IMR-90 (cell line): ENCODE measurements at regions not wholly inside any gene's neighbourhood (a gene's known extent, or its start where the extent isn't known, plus 50 kb on each side); places are given as distances from the start of the nearest gene placed in this dataset.

Experiments
- ATAC-seq: fragments of 200-7000 bp; cut with Tn5 transposase; 2 replicates; pipeline ENCODE4 v1.9.1; 2020; ENCODE audit warnings: low read depth, mild to moderate bottlenecking, moderate library complexity
- BruUV-seq: library from RNA; stranded (reverse); fragments of 400-500 nt; replicated peaks from 2 replicates; lab custom pipeline; 2021; lab: Mats Ljungman, UMichigan
- CTCF ChIA-PET: fragments of 300-600 bp; formaldehyde crosslinking; extraction: SDS; loops from one replicate; lab custom pipeline; 2021; ENCODE audit warnings: antibody characterized with exemption; lab: Yijun Ruan, JAX
- POLR2A ChIA-PET: fragments of 300-600 bp; sonication (Branson Sonifier 250); formaldehyde crosslinking; loops from one replicate; lab custom pipeline; 2022; ENCODE audit warnings: antibody characterized with exemption; ENCODE audit not compliant: unreplicated experiment; lab: Charles Lee
- DNase-seq: peaks from one replicate; pipeline ENCODE4 v3.0.0; 2013
- H2AFZ ChIP-seq: replicated peaks from 2 replicates; pipeline ENCODE3; 2013; ENCODE audit warnings: low read length, mild to moderate bottlenecking; ENCODE audit not compliant: poor library complexity
- H2AK5ac ChIP-seq: 2 replicates; pipeline ENCODE4 v1.6.1; 2013; ENCODE audit warnings: low read depth, low read length, inconsistent platforms
- H2AK9ac ChIP-seq: replicated peaks from 2 replicates; pipeline ENCODE3; 2013; ENCODE audit warnings: mild to moderate bottlenecking, low read depth, low read length, moderate library complexity; ENCODE audit not compliant: poor library complexity
- H2BK120ac ChIP-seq: 2 replicates; pipeline ENCODE4 v1.6.1; 2013; ENCODE audit warnings: low read depth, low read length, inconsistent platforms
- H2BK15ac ChIP-seq: 3 replicates; pipeline ENCODE4 v1.6.1; 2013; ENCODE audit warnings: low read depth, low read length, inconsistent platforms
- H2BK20ac ChIP-seq: 2 replicates; pipeline ENCODE4 v1.6.1; 2013; ENCODE audit warnings: low read depth, mild to moderate bottlenecking, inconsistent platforms, low read length, moderate library complexity
- H2BK5ac ChIP-seq: 2 replicates; pipeline ENCODE4 v1.6.1; 2013; ENCODE audit warnings: mild to moderate bottlenecking, low read depth, low read length, inconsistent platforms; ENCODE audit not compliant: poor library complexity, severe bottlenecking
- H3K14ac ChIP-seq: replicated peaks from 2 replicates; pipeline ENCODE4 v1.6.1; 2013; ENCODE audit warnings: low read depth, low read length, inconsistent platforms
- H3K18ac ChIP-seq: 2 replicates; pipeline ENCODE4 v1.6.1; 2013; ENCODE audit warnings: low read depth, low read length, control low read depth
- H3K23ac ChIP-seq: 2 replicates; pipeline ENCODE4 v1.6.1; 2013; ENCODE audit warnings: low read depth, low read length, inconsistent platforms
- H3K27ac ChIP-seq: 2 replicates; pipeline ENCODE4 v1.5.1; 2013; ENCODE audit warnings: mild to moderate bottlenecking, control low read depth, low read length; ENCODE audit not compliant: insufficient read depth
- H3K27me3 ChIP-seq: 2 replicates; pipeline ENCODE4 v1.6.1; 2013; ENCODE audit warnings: low read length; ENCODE audit not compliant: control insufficient read depth, insufficient read depth
- H3K36me3 ChIP-seq: 2 replicates; pipeline ENCODE4 v1.6.1; 2013; ENCODE audit warnings: low read length, mixed read lengths; ENCODE audit not compliant: control insufficient read depth, insufficient read depth
- H3K4ac ChIP-seq: 2 replicates; pipeline ENCODE4 v1.6.1; 2013; ENCODE audit warnings: low read depth, low read length, inconsistent platforms
- H3K4me1 ChIP-seq: 2 replicates; pipeline ENCODE4 v1.6.1; 2013; ENCODE audit warnings: low read length, mixed read lengths; ENCODE audit not compliant: control insufficient read depth, insufficient read depth
- H3K4me2 ChIP-seq: 2 replicates; pipeline ENCODE4 v1.6.1; 2013; ENCODE audit warnings: low read depth, mild to moderate bottlenecking, control low read depth, low read length, moderate library complexity
- H3K4me3 ChIP-seq: 2 replicates; pipeline ENCODE4 v1.5.1; 2013; ENCODE audit warnings: low read depth, mild to moderate bottlenecking, control low read depth, low read length, moderate library complexity; ENCODE audit not compliant: insufficient read depth
- H3K56ac ChIP-seq: 2 replicates; pipeline ENCODE4 v1.6.1; 2013; ENCODE audit warnings: low read length, inconsistent platforms; ENCODE audit not compliant: insufficient read depth; ENCODE audit errors: extremely low read depth
- H3K79me1 ChIP-seq, 2 experiments: 2 replicates each; pipeline ENCODE4 v1.6.1; 2013; ENCODE audit warnings: low read length in 2 of 2, inconsistent platforms in 1 of 2, low read depth in 1 of 2
- H3K9ac ChIP-seq: 2 replicates; pipeline ENCODE4 v1.6.1; 2013; ENCODE audit warnings: low read depth, low read length, control low read depth
- H3K9me1 ChIP-seq: 2 replicates; pipeline ENCODE4 v1.6.1; 2013; ENCODE audit warnings: low read length, inconsistent platforms; ENCODE audit not compliant: insufficient read depth
- H3K9me3 ChIP-seq: 2 replicates; pipeline ENCODE4 v1.6.1; 2013; ENCODE audit warnings: low read length; ENCODE audit not compliant: control insufficient read depth, insufficient read depth
- H4K20me1 ChIP-seq: 2 replicates; pipeline ENCODE4 v1.6.1; 2013; ENCODE audit warnings: low read length, inconsistent platforms; ENCODE audit not compliant: insufficient read depth
- H4K5ac ChIP-seq: 2 replicates; pipeline ENCODE4 v1.6.1; 2013; ENCODE audit warnings: mild to moderate bottlenecking, low read depth, low read length, control low read depth
- H4K8ac ChIP-seq, 2 experiments: 2 replicates each; pipeline ENCODE4 v1.6.1; 2013; ENCODE audit warnings: low read depth in 2 of 2, low read length in 2 of 2, control low read depth in 1 of 2, inconsistent platforms in 1 of 2
- H4K91ac ChIP-seq: 2 replicates; pipeline ENCODE4 v1.6.1; 2013; ENCODE audit warnings: low read depth, low read length, inconsistent platforms; ENCODE audit not compliant: insufficient read depth
- BHLHE40 ChIP-seq: fragments of 150-350 bp; IDR thresholded peaks from 2 replicates; pipeline ENCODE4 v1.6.1; 2016; ENCODE audit warnings: mild to moderate bottlenecking, low read depth, low read length
- CEBPB ChIP-seq: IDR thresholded peaks from 2 replicates; pipeline ENCODE4 v1.6.1; 2012; ENCODE audit warnings: low read depth, low read length, improper control_type of control experiment
- CHD1 ChIP-seq: IDR thresholded peaks from 2 replicates; pipeline ENCODE4 v1.6.1; 2012; ENCODE audit warnings: low read depth, low read length, improper control_type of control experiment
- FOS ChIP-seq: fragments of 150-350 bp; IDR thresholded peaks from 2 replicates; pipeline ENCODE4 v1.6.1; 2016; ENCODE audit warnings: low read depth, low read length
- MAZ ChIP-seq: IDR thresholded peaks from 2 replicates; pipeline ENCODE4 v1.6.1; 2012; ENCODE audit warnings: low read depth, mild to moderate bottlenecking, low read length, improper control_type of control experiment, moderate library complexity, borderline replicate concordance
- MXI1 ChIP-seq: IDR thresholded peaks from 2 replicates; pipeline ENCODE4 v1.6.1; 2012; ENCODE audit warnings: low read depth, mild to moderate bottlenecking, low read length, moderate library complexity, borderline replicate concordance
- NFE2L2 ChIP-seq: fragments of 150-350 bp; IDR thresholded peaks from 2 replicates; pipeline ENCODE4 v1.6.1; 2016; ENCODE audit warnings: low read depth, mild to moderate bottlenecking, low read length
- POLR2A ChIP-seq: IDR thresholded peaks from 2 replicates; pipeline ENCODE4 v1.6.1; 2012; ENCODE audit warnings: mild to moderate bottlenecking, low read depth, low read length
- RFX5 ChIP-seq: IDR thresholded peaks from 2 replicates; pipeline ENCODE4 v1.8.0; 2012; ENCODE audit warnings: low read depth, mild to moderate bottlenecking, low read length, moderate library complexity
- WGBS, 2 experiments: methylation state at CpG; one replicate each; pipeline versions ENCODE4 v1.1.5 to v1.1.7; 2013; ENCODE audit warnings: missing lambda C conversion rate in 2 of 2; ENCODE audit not compliant: insufficient read length in 1 of 2; ENCODE audit errors: extremely low coverage in 2 of 2; 5-methylcytosine and 5-hydroxymethylcytosine counted together
- dilution Hi-C: fragments of 300-500 bp; cut with HindIII; formaldehyde crosslinking; loops from one replicate; pipeline ENCODE4 v1.14.3; 2018; ENCODE audit warnings: low sequenced_read_pairs; ENCODE audit not compliant: unreplicated experiment
- in situ Hi-C: fragments of 300-500 bp; cut with MboI; formaldehyde crosslinking; loops from 3 replicates; pipeline ENCODE4 v1.14.3; 2019; ENCODE audit warnings: low sequenced_read_pairs, inconsistent platforms, mixed read lengths
- intact Hi-C: fragments of 100-400 bp; cut with micrococcal nuclease; formaldehyde crosslinking; loops from 2 replicates; pipeline ENCODE4 v1.10.0; 2022
- TF ChIP-seq, protein P1 (sequence below): fragments of 150-350 bp; IDR thresholded peaks from 2 replicates; pipeline ENCODE4 v1.6.1; 2017; ENCODE audit warnings: mild to moderate bottlenecking, antibody characterized with exemption, low read length, low read depth

DNA sequence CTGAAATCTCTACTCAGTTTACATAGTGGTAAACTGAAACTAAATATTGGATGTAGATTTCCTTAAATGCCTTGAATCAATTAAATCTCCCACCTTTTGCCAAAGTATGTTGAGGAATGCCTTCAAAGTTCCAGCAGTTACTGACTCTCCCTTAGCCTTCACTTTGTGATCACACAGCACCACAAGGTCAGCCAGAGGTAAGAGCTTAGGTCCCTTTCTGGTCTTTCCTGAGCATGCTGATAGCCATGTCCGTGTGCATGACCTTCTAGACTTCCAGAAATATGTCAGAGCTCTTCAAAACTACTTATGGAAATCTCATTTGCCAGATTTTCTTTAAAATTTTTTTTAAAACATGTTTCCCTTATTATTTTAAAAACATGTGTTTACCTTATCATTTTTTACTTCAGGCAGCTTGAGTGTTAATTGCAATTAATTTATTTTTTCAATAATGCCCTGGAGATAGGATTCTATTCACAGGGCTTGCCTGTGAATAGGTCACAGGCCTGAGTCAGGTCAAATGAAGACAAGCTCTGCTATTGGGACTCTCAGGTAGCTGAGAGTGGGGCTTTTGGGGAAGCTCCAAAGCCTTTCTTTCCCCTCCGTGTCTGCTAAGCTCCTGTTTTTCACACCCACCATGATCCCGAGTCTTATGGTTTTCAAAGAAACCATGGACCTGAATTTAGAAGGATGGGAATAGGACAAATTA is 220.5 kb downstream of the CXCL12 start:
- no peak overlapping the region for H4K8ac ChIP-seq
- no peak overlapping the region for H2BK20ac ChIP-seq
- intact Hi-C loops (no loop called here), dilution Hi-C loops (no loop called here), in situ Hi-C loops (no loop called here)
- H2BK120ac ChIP-seq, result no peak overlapping the region
- no peak for ATAC-seq
- H3K9me3 ChIP-seq, result no peaks in the 10 kb centered on the region
- CTCF ChIA-PET, result no interaction called here
- H4K20me1 ChIP-seq, result no peaks in the 10 kb centered on the region
- no peaks in the 10 kb centered on the region for H3K79me1 ChIP-seq
- H2AK9ac ChIP-seq, result no peak overlapping the region
- POLR2A ChIA-PET, result no interaction called here
- no peak overlapping the region for H3K56ac ChIP-seq
- no peak overlapping the region for H4K5ac ChIP-seq
- H3K9me1 ChIP-seq, result no peaks in the 10 kb centered on the region
- no peaks in the 10 kb centered on the region for H3K4me1 ChIP-seq
- H3K4me2 ChIP-seq, result no peak overlapping the region
- H2BK15ac ChIP-seq, result no peak overlapping the region
- H2BK5ac ChIP-seq, result no peak overlapping the region
- WGBS, 2 experiments, result no CpG with 5 or more reads among the region's 3 CpGs
- no peak overlapping the region for H2AK5ac ChIP-seq
- H3K27ac ChIP-seq, result no peak overlapping the region
- no peak overlapping the region for H3K23ac ChIP-seq
- H3K9ac ChIP-seq, result no peak overlapping the region
- no TSS peak for BruUV-seq
- TF ChIP-seq MAZ (no peak), NFE2L2 (no peak), CHD1 (no peak), MXI1 (no peak), POLR2A (no peak), RFX5 (no peak), BHLHE40 (no peak), FOS (no peak), CEBPB (no peak)
- TF ChIP-seq, protein P1, sequence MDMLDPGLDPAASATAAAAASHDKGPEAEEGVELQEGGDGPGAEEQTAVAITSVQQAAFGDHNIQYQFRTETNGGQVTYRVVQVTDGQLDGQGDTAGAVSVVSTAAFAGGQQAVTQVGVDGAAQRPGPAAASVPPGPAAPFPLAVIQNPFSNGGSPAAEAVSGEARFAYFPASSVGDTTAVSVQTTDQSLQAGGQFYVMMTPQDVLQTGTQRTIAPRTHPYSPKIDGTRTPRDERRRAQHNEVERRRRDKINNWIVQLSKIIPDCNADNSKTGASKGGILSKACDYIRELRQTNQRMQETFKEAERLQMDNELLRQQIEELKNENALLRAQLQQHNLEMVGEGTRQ, result no peak
- no peak overlapping the region for H3K4ac ChIP-seq
- H3K4me3 ChIP-seq, result no peak overlapping the region
- peaks cover 8% of the 10 kb centered on the region for H3K27me3 ChIP-seq
- no peak for DNase-seq
- H3K14ac ChIP-seq, result no peak overlapping the region
- H3K36me3 ChIP-seq, result no peaks in the 10 kb centered on the region
- no peak overlapping the region for H3K18ac ChIP-seq
- H2AFZ ChIP-seq, result no peak overlapping the region
- H4K91ac ChIP-seq, result no peak overlapping the region
